AML-193 (cell line): ENCODE measurements at regions not wholly inside any gene's neighbourhood (a gene's known extent, or its start where the extent isn't known, plus 50 kb on each side); places are given as distances from the start of the nearest gene placed in this dataset.
A peak's percentile ranks its signal among the peaks of the same experiment; 100 is the strongest.
"Not testable (repeated sequence)": the region's sequence is repeated elsewhere in the genome, so short reads cannot be mapped to it uniquely, and the experiment has no call there.

ENCODE experiments used
- DNase-seq, 2 experiments: peaks; one replicate each; lab custom pipeline; 2025; lab: John Stamatoyannopoulos, UW

- no peak for DNase-seq
Observed at GRCh38 chr6:135655055-135655454, 157.5 kb upstream of the AHI1 start.

GRCh38 chr6:135657207-135657606 is 159.7 kb upstream of the AHI1 start:
- DNase-seq = no peak

GRCh38 chr6:135658481-135658880 is 160.9 kb upstream of the AHI1 start:
- DNase-seq = no peak

GRCh38 chr6:135658916-135659315 is 161.4 kb upstream of the AHI1 start:
- no peak for DNase-seq

GRCh38 chr6:135664527-135664926 is 167.0 kb upstream of the AHI1 start:
- no peak for DNase-seq

- no peak for DNase-seq
Observed at GRCh38 chr6:135665935-135666334, 168.4 kb upstream of the AHI1 start.

- no peak for DNase-seq
Observed at GRCh38 chr6:135667691-135668455, 170.3 kb upstream of the AHI1 start.

- no peak for DNase-seq
Observed at GRCh38 chr6:135672256-135672655, 174.7 kb upstream of the AHI1 start.

GRCh38 chr6:135673501-135674309 is 176.2 kb upstream of the AHI1 start:
- DNase-seq = no peak

GRCh38 chr6:135675026-135675425 is 176.5 kb upstream of the PDE7B start:
- DNase-seq = no peak

GRCh38 chr6:135675862-135676261 is 175.6 kb upstream of the PDE7B start:
- DNase-seq = peak; percentile 25 to 57

GRCh38 chr6:135680964-135681913 is 170.3 kb upstream of the PDE7B start:
- no peak for DNase-seq

- DNase-seq = peak; percentile 61 to 69
Observed at GRCh38 chr6:135686784-135687301, 164.7 kb upstream of the PDE7B start.

- not testable (repeated sequence) for DNase-seq
Observed at GRCh38 chr6:135688476-135688875, 163.0 kb upstream of the PDE7B start.

GRCh38 chr6:135692426-135692825 is 159.1 kb upstream of the PDE7B start:
- DNase-seq = no peak

GRCh38 chr6:135693811-135694370 is 157.6 kb upstream of the PDE7B start:
- no peak for DNase-seq

- DNase-seq = no peak
Observed at GRCh38 chr6:135699705-135700104, 151.8 kb upstream of the PDE7B start.

GRCh38 chr6:135701426-135701825 is 150.1 kb upstream of the PDE7B start:
- no peak for DNase-seq

- no peak for DNase-seq
Observed at GRCh38 chr6:135703007-135703406, 148.5 kb upstream of the PDE7B start.

- peak; percentile 50 to 57 for DNase-seq
Observed at GRCh38 chr6:135703621-135704020, 147.9 kb upstream of the PDE7B start.

GRCh38 chr6:135707426-135707825 is 144.1 kb upstream of the PDE7B start:
- no peak for DNase-seq

GRCh38 chr6:135710042-135710441 is 141.5 kb upstream of the PDE7B start:
- DNase-seq = no peak
